PC-9 (cell line): ENCODE measurements at regions not wholly inside any gene's neighbourhood (a gene's known extent, or its start where the extent isn't known, plus 50 kb on each side); places are given as distances from the start of the nearest gene placed in this dataset.

Source experiments
- EZH2 ChIP-seq: fragments of 200-600 bp; sonication (generic); IDR thresholded peaks from 2 replicates; pipeline ENCODE4 v1.8.0; 2017; ENCODE audit warnings: antibody characterized with exemption, low read depth
- TF ChIP-seq, protein P1 (sequence below): fragments of 200-600 bp; sonication (generic); conservative IDR thresholded peaks from 2 replicates; pipeline ENCODE4 v1.6.1; 2017; ENCODE audit warnings: mixed run types, antibody characterized with exemption, mild to moderate bottlenecking, moderate library complexity

GRCh38 chr7:106524690-106525059 is 136.3 kb downstream of the CCDC71L start:
- TF ChIP-seq, protein P1, sequence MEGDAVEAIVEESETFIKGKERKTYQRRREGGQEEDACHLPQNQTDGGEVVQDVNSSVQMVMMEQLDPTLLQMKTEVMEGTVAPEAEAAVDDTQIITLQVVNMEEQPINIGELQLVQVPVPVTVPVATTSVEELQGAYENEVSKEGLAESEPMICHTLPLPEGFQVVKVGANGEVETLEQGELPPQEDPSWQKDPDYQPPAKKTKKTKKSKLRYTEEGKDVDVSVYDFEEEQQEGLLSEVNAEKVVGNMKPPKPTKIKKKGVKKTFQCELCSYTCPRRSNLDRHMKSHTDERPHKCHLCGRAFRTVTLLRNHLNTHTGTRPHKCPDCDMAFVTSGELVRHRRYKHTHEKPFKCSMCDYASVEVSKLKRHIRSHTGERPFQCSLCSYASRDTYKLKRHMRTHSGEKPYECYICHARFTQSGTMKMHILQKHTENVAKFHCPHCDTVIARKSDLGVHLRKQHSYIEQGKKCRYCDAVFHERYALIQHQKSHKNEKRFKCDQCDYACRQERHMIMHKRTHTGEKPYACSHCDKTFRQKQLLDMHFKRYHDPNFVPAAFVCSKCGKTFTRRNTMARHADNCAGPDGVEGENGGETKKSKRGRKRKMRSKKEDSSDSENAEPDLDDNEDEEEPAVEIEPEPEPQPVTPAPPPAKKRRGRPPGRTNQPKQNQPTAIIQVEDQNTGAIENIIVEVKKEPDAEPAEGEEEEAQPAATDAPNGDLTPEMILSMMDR, result no peak
- TF ChIP-seq EZH2, result no peak
